GM21786 (cell line): ENCODE measurements at regions not wholly inside any gene's neighbourhood (a gene's known extent, or its start where the extent isn't known, plus 50 kb on each side); places are given as distances from the start of the nearest gene placed in this dataset.

ENCODE experiments used
- ATAC-seq: cut with Tn5 transposase; IDR thresholded peaks from one replicate; pipeline ENCODE4 v1.9.1; 2021; ENCODE audit not compliant: unreplicated experiment

- no peak for ATAC-seq
Measured at GRCh38 chr4:33616121-33616520, 2628.2 kb downstream of the ARAP2 start.

- no peak for ATAC-seq
Measured at GRCh38 chr4:33625748-33626147, 2618.6 kb downstream of the ARAP2 start.

GRCh38 chr4:33626221-33626620 lies 2618.1 kb downstream of the ARAP2 start:
- ATAC-seq: no peak

DNA sequence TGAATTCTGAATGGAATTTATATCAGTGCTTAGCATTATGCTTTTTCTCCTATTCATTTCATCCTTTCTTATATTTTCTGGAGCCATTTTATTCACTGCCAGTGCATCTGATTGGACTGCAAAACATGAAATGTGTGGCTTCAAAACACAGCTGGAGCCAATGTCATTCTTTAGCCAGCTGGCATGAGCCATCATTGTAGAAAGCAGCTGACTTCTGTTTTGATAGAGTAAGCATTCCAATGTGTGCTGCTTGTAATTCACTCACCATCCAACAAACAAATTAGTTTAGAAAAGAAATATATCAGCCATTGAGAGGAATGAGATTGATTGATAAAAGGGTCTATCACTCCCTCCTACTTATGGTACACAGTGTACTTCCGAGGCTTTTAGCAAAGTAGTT lies 2616.0 kb downstream of the ARAP2 start:
- ATAC-seq: no peak

DNA sequence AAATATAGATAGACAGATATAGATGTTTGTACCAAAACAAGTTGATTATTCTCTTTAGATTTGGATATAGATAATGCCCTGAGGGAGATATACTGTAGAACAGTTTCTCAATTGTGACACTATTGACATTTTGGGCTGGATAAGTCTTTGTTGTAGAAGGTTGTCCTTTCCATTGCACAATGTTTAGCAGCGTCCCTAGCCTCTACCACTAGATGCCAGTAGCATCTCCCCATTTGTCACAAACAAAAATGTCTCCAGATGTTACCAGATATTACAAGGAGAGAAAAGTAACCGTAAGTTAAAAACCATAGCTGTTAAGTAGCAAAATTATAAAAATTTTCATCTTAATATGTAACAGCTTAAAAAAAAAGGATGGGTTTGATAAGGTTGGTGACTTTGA lies 2595.3 kb downstream of the ARAP2 start:
- no peak for ATAC-seq

DNA sequence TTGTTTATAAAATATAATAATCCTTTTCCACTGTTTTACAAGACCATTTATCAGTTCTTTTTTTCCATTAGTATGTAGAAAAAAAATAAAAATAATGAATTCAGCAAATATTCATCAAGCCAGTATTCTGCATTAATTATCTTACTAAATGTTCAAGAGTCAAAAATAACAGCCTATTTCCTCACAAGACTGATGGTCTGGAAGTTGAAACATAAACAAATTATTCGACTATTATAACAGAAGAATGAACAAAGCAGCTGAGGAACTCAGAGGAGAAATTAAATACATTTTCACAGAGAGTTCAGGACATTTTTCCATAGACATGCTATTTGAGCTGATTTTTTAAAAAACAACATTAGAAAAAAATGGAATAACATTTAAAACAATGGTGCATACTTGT lies 2594.8 kb downstream of the ARAP2 start:
- no peak for ATAC-seq

GRCh38 chr4:33650036-33650435 lies 2594.3 kb downstream of the ARAP2 start:
- no peak for ATAC-seq

GRCh38 chr4:33658971-33659370 lies 2585.3 kb downstream of the ARAP2 start:
- ATAC-seq: no peak

DNA sequence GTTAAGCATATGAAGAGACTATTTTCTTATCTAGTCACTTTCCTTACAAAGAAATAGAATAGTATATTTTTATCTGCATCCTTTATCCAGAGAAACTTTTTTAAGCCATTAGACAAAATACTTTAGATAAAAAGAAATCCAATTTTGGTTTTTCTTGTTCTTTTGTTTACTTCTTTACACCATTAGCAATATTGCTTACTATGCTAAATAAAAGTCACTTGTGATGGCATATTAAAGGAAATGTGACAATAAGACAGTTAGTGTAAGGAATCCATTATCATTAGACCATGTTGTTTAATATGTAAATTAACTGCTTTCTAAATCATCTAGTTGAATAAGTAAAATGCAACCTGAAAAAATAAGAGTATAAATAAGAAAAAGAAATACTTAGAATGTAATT lies 2582.7 kb downstream of the ARAP2 start:
- ATAC-seq: no peak

DNA sequence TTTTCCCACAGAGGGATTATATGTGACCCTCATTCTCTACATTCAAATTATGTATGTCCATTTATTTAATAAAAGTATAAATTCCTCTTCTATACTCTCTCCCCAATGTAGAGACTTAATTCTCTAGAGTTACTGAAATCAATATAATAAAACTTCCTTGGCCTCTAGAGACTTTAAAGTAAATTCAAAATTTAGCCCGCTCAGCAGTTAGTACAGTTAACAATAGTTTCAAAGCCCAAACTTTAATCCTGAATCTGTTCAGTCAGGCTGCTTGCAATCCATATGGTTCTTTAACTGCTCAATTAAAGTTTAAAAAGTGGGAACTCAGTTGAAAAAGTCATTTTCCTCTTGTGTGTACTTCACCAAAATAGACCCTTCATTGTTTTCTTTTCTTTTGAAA lies 2558.4 kb downstream of the ARAP2 start:
- no peak for ATAC-seq

- ATAC-seq: no peak
Measured at GRCh38 chr4:33696041-33696440, 2548.3 kb downstream of the ARAP2 start.

DNA sequence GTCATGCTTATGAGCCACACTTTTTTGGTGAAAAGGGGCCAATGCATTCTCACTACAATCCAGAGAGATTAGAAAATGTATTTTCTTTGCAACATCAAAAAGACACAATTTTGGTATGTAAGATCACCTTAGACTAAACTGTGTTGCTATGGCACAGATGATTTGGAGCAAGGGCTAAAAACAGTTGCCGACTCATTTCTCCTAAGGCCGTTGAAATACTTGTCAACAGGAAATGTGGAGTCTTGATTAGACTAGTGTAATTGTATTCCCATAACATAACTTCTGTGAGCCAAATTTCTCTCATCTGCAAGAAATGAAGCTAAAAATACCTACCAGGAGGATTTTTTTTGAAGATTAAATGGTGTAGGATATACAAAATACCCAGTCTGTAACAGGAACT lies 2547.7 kb downstream of the ARAP2 start:
- no peak for ATAC-seq

- no peak for ATAC-seq
Measured at GRCh38 chr4:33709247-33709646, 2535.1 kb downstream of the ARAP2 start.

DNA sequence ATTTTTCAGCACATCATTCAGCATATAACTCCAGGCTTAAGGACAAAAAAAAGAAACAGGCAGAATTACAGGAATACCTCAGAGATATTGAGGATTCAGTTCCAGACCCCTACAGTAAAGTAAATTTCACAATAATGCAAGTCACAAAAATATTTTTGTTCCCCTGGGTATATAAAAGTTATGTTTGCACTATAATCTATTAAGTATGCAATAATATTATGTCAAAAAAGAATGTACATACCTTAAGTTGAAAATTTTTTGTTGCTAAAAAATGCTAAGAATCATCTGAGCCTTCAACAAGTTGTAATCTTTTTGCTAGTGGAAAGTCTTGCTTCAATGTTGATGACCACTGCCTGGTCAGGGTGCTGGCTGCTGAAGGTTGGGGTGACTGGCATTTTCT lies 2532.5 kb downstream of the ARAP2 start:
- no peak for ATAC-seq

DNA sequence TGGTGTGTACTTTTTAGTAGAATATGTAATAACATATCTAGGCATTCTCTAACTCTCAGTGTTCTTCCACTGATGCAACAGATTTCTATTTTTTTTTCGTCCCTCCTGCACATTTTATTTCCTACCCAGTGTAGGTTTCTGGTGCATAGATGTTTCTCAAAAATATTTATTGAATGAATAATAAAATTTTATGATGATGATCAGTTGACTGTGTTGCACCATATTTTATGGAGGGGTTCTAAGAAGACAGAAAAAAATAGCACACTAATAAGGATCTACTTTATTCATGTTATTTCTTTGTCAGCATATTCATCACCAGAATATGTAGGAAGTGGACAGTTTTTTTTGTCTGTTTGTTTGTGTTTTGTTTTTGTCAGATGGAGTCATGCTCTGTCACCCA lies 2529.3 kb downstream of the ARAP2 start:
- ATAC-seq: no peak

DNA sequence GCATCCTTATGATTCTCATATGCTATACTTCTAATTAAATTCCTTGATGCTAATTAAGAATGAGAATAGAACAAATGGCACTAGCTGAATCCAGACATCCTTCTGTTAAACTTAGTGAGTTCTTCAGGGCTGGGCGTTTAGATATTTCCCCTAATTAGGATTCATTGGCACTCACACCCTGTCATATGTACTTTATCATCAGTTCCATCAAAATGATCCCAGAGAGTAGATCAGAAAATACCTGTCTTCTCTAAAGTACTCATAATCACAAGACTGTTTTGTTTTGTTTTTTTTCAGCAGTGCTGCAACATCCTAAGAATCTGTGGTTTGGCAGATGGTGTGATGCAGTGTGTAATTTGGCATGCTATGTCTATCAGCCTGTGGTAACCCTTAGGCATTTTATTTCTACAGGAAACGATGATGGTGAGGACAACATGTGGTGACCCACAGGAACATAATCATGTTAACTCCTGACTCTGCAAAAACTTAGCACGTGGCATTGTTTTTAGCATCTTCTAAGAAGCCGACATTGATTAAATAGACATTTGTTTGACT lies 2528.4 kb downstream of the ARAP2 start:
- ATAC-seq: no peak

- no peak for ATAC-seq
Measured at GRCh38 chr4:33722254-33722653, 2522.1 kb downstream of the ARAP2 start.

DNA sequence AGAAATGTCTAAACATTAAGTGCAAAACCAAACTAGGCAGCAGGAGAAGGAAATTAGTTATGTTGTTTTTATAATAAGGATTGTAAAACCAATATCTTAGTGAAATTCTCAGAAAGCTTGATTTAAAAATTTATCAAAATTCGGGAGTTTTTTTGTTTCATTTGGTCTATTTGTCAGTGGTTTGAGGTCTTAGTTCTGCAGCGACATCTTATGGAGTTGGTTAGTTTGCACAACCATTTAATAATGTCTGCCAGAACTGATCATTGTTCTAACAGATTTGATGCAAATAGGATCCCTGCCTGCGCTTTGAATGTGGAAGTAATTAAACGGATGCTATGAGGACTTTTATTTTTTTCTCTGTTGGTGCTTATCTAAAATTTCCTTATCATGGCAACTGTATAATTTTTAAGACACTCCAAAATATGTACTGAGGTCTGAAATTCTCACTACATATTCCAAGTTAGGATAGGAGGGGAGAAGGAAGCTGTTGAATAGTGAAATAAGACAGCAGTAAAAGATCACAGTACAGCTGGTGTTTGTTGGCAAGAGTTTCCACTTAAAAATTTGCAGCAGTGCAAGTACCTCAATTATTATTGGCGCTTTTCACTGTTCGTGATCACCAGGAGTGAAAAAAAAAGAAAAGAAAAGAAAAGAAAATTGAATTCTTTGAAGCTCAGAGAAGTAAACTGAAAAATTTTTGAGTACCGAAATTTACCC lies 2521.4 kb downstream of the ARAP2 start:
- ATAC-seq: no peak

GRCh38 chr4:33724685-33725084 lies 2519.6 kb downstream of the ARAP2 start:
- no peak for ATAC-seq

- no peak for ATAC-seq
Measured at GRCh38 chr4:33725861-33726260, 2518.5 kb downstream of the ARAP2 start.

- ATAC-seq: no peak
Measured at GRCh38 chr4:33737726-33738125, 2506.6 kb downstream of the ARAP2 start.

DNA sequence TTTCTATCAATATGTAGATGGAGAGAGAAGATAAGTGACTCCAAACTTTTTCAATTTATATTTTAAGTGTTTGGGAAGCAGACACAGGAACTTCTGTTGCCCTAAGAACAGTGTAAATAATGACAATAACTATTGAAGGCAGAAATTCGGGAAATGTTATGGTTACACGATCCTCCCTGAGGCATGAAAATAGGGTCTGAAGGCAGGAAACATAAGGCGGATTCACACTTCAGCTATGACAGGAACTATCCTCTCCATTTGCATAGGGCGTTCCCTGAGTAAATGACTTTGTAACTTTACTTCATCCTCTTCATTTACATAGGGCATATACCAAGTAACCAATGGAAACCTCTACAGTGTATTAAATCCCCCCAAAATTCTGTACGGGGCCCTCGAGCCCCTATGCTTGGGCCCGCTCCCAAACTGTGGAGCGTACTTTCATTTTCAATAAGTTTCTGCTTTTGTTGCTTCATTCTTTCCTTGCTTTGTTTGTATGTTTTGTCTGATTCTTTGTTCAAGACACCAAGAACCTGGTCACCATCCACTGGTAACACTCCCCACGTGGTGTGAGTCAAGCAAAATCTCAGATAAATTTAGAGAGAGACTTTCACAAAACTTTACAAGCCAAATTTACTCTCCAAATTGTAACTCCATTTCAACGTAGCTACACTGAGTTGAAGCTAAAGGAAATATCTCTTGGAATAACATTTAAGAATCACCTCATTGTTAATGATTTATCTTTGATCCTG lies 2504.3 kb downstream of the ARAP2 start:
- ATAC-seq: no peak
